PC-3 (cell line): ENCODE measurements at regions not wholly inside any gene's neighbourhood (a gene's known extent, or its start where the extent isn't known, plus 50 kb on each side); places are given as distances from the start of the nearest gene placed in this dataset.

Experiments used
- ATAC-seq: fragments of 200-7000 bp; cut with Tn5 transposase; 2 replicates; pipeline ENCODE4 v1.9.1; 2020; ENCODE audit warnings: mild to moderate bottlenecking, moderate library complexity
- BruUV-seq: library from RNA; stranded (reverse); fragments of 400-500 nt; replicated peaks from 2 replicates; lab custom pipeline; 2021; lab: Mats Ljungman, UMichigan
- CTCF ChIA-PET: fragments of 300-600 bp; sonication (Branson Sonifier 250); formaldehyde crosslinking; loops from one replicate; lab custom pipeline; 2022; ENCODE audit warnings: antibody characterized with exemption; lab: Charles Lee
- POLR2A ChIA-PET: fragments of 300-600 bp; sonication (Branson Sonifier 250); formaldehyde crosslinking; loops from one replicate; lab custom pipeline; 2022; ENCODE audit warnings: antibody characterized with exemption; ENCODE audit not compliant: unreplicated experiment; lab: Charles Lee
- DNase-seq: peaks from one replicate; pipeline ENCODE4 v3.0.0-alpha.2; 2015
- H2AFZ ChIP-seq: fragments of 300-600 bp; sonication (generic); 2 replicates; pipeline ENCODE4 v1.6.0; 2016; ENCODE audit warnings: antibody characterized with exemption, low read length
- H3F3A ChIP-seq: fragments of 300-600 bp; sonication (generic); one replicate; pipeline ENCODE4 v1.6.0; 2017; ENCODE audit warnings: antibody characterized with exemption, low read length, control low read depth, mild to moderate bottlenecking; ENCODE audit not compliant: unreplicated experiment
- H3K27ac ChIP-seq: fragments of 300-600 bp; sonication (generic); 2 replicates; pipeline ENCODE4 v1.5.1; 2016; ENCODE audit warnings: mild to moderate bottlenecking, low read length
- H3K27me3 ChIP-seq: fragments of 300-600 bp; sonication (generic); 2 replicates; pipeline ENCODE4 v1.6.1; 2016; ENCODE audit warnings: low read length, mixed read lengths
- H3K36me3 ChIP-seq: fragments of 300-600 bp; sonication (generic); 2 replicates; pipeline ENCODE4 v1.6.1; 2016; ENCODE audit warnings: low read depth, mixed run types, low read length, mixed read lengths
- H3K4me1 ChIP-seq: fragments of 300-600 bp; sonication (generic); 2 replicates; pipeline ENCODE4 v1.5.1; 2016; ENCODE audit warnings: low read length; ENCODE audit not compliant: insufficient read depth
- H3K4me2 ChIP-seq: fragments of 300-600 bp; sonication (generic); 2 replicates; pipeline ENCODE4 v1.6.0; 2016; ENCODE audit warnings: low read length
- H3K4me3 ChIP-seq: fragments of 300-600 bp; sonication (generic); 2 replicates; pipeline ENCODE4 v1.5.1; 2016; ENCODE audit warnings: mild to moderate bottlenecking, low read length, mixed read lengths
- H3K79me2 ChIP-seq: fragments of 300-600 bp; sonication (generic); 2 replicates; pipeline ENCODE4 v1.6.1; 2017; ENCODE audit warnings: low read length, mixed read lengths
- H3K9ac ChIP-seq: fragments of 300-600 bp; sonication (generic); 2 replicates; pipeline ENCODE4 v1.6.0; 2016; ENCODE audit warnings: mild to moderate bottlenecking, low read length
- H3K9me2 ChIP-seq: fragments of 300-600 bp; sonication (generic); replicated peaks from 2 replicates; pipeline ENCODE4 v1.6.1; 2016; ENCODE audit warnings: mixed run types, low read length, mixed read lengths
- H3K9me3 ChIP-seq: fragments of 300-600 bp; sonication (generic); 2 replicates; pipeline ENCODE4 v1.6.1; 2016; ENCODE audit warnings: low read length, mixed read lengths
- H4K20me1 ChIP-seq: fragments of 300-600 bp; sonication (generic); 2 replicates; pipeline ENCODE4 v1.6.1; 2016; ENCODE audit warnings: low read length, mixed read lengths
- CTCF ChIP-seq: fragments of 300-600 bp; sonication (generic); conservative IDR thresholded peaks from 2 replicates; pipeline ENCODE4 v1.5.1; 2017; ENCODE audit warnings: antibody characterized with exemption, low read depth, mild to moderate bottlenecking, low read length
- EZH2 ChIP-seq: fragments of 300-600 bp; sonication (generic); IDR thresholded peaks from one replicate; pipeline ENCODE4 v1.6.1; 2017; ENCODE audit warnings: antibody characterized with exemption, mild to moderate bottlenecking, low read length; ENCODE audit not compliant: unreplicated experiment
- EZH2phosphoT487 ChIP-seq: fragments of 300-600 bp; sonication (generic); IDR thresholded peaks from 2 replicates; pipeline ENCODE4 v1.6.1; 2018; ENCODE audit warnings: mild to moderate bottlenecking, antibody characterized with exemption, low read length, borderline replicate concordance
- intact Hi-C: fragments of 100-400 bp; cut with micrococcal nuclease; formaldehyde crosslinking; loops from 2 replicates; pipeline ENCODE4 v1.9.0; 2023

GRCh38 chr21:21740207-21740606 lies 742.0 kb downstream of the NCAM2 start:
- Histone ChIP-seq H3K79me2 (no peaks in the 10 kb centered on the region), H3K4me2 (no peak overlapping the region), H3F3A (no peaks in the 10 kb centered on the region), H4K20me1 (no peaks in the 10 kb centered on the region), H3K36me3 (no peaks in the 10 kb centered on the region), H3K9me3 (peaks cover 4% of the 10 kb centered on the region; the same call in 1 of the 2 replicates), H3K27ac (no peak overlapping the region), H3K4me3 (no peak overlapping the region), H3K9ac (no peak overlapping the region), H3K4me1 (no peaks in the 10 kb centered on the region), H2AFZ (no peak overlapping the region), H3K27me3 (no peaks in the 10 kb centered on the region), H3K9me2 (no peaks in the 10 kb centered on the region)
- intact Hi-C loops = no loop called here
- BruUV-seq = no TSS peak
- ChIA-PET POLR2A (no interaction called here), CTCF (no interaction called here)
- DNase-seq = peak; percentile 5
- no peak for TF ChIP-seq CTCF
- no peak for TF ChIP-seq EZH2phosphoT487
- no peak for TF ChIP-seq EZH2
- ATAC-seq = no peak

- Histone ChIP-seq H3K79me2 (no peaks in the 10 kb centered on the region), H3K4me1 (no peaks in the 10 kb centered on the region), H3K4me2 (no peak overlapping the region), H3K9ac (no peak overlapping the region), H3K27me3 (no peaks in the 10 kb centered on the region), H3K9me2 (no peaks in the 10 kb centered on the region), H4K20me1 (no peaks in the 10 kb centered on the region), H2AFZ (no peak overlapping the region), H3K9me3 (no peaks in the 10 kb centered on the region), H3K36me3 (no peaks in the 10 kb centered on the region), H3F3A (no peaks in the 10 kb centered on the region), H3K27ac (no peak overlapping the region), H3K4me3 (no peak overlapping the region)
- intact Hi-C loops = no loop called here
- DNase-seq = no peak
- ATAC-seq = no peak
- TF ChIP-seq EZH2phosphoT487 (no peak), EZH2 (no peak), CTCF (no peak)
- no TSS peak for BruUV-seq
- ChIA-PET CTCF (no interaction called here), POLR2A (no interaction called here)
These were observed 752.1 kb downstream of the NCAM2 start for GRCh38 chr21:21750124-21750825.

DNA sequence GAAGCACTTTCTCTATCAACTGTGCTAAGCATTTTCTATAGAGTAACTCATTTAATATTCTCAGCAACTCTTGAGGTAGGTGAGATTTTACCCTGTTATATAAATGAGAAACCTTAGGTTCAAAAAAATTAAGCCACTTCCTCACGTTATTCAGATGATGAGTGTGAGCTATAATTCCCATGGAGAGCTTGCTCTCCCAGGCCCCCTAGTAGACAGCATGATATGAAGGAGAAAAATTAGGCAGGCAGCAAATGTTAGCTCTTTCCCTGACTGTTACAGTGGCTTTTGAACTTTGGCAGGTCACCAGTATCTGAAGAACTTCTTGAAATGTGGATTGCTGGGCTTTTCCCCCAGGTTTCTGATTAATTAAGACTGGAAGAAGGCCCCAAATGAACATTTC lies 753.1 kb downstream of the NCAM2 start:
- H3K9me2 ChIP-seq = no peaks in the 10 kb centered on the region
- POLR2A ChIA-PET = no interaction called here
- H4K20me1 ChIP-seq = no peaks in the 10 kb centered on the region
- H3K27ac ChIP-seq = no peak overlapping the region
- H3F3A ChIP-seq = no peaks in the 10 kb centered on the region
- intact Hi-C loops = no loop called here
- no peaks in the 10 kb centered on the region for H3K9me3 ChIP-seq
- no TSS peak for BruUV-seq
- no peak overlapping the region for H3K4me2 ChIP-seq
- H3K4me1 ChIP-seq = no peaks in the 10 kb centered on the region
- H3K9ac ChIP-seq = no peak overlapping the region
- no peak for ATAC-seq
- CTCF ChIA-PET = no interaction called here
- DNase-seq = no peak
- H3K27me3 ChIP-seq = no peaks in the 10 kb centered on the region
- H3K4me3 ChIP-seq = no peak overlapping the region
- no peak for TF ChIP-seq CTCF
- no peak for TF ChIP-seq EZH2
- no peak for TF ChIP-seq EZH2phosphoT487
- H2AFZ ChIP-seq = no peak overlapping the region
- no peaks in the 10 kb centered on the region for H3K36me3 ChIP-seq
- H3K79me2 ChIP-seq = no peaks in the 10 kb centered on the region
